GM23338 (cell line): ENCODE measurements at regions not wholly inside any gene's neighbourhood (a gene's known extent, or its start where the extent isn't known, plus 50 kb on each side); places are given as distances from the start of the nearest gene placed in this dataset.

ENCODE experiments used
- ATAC-seq: fragments of 200-7000 bp; cut with Tn5 transposase; 3 replicates; pipeline ENCODE4 v1.9.1; 2020
- DNase-seq: peaks from one replicate; pipeline ENCODE4 v3.0.0-alpha.2; 2015; ENCODE audit warnings: low spot score
- H2AFZ ChIP-seq: fragments of 200-600 bp; sonication (generic); 2 replicates; pipeline ENCODE4 v1.8.0; 2016; ENCODE audit warnings: antibody characterized with exemption, mild to moderate bottlenecking, moderate library complexity
- H3F3A ChIP-seq: fragments of 200-600 bp; sonication (generic); replicated peaks from 2 replicates; pipeline ENCODE4 v1.8.0; 2017; ENCODE audit warnings: antibody characterized with exemption, mixed run types, low read depth
- H3K27ac ChIP-seq: fragments of 200-600 bp; sonication (generic); 2 replicates; pipeline ENCODE4 v1.6.1; 2016; ENCODE audit warnings: low read depth
- H3K27me3 ChIP-seq: fragments of 200-600 bp; sonication (generic); 2 replicates; pipeline ENCODE4 v1.8.0; 2016; ENCODE audit warnings: mild to moderate bottlenecking, mixed run types, moderate library complexity; ENCODE audit not compliant: insufficient read depth
- H3K36me3 ChIP-seq: fragments of 200-600 bp; sonication (generic); 2 replicates; pipeline ENCODE4 v1.8.0; 2016; ENCODE audit warnings: mild to moderate bottlenecking; ENCODE audit not compliant: insufficient read depth
- H3K4me1 ChIP-seq: fragments of 200-600 bp; sonication (generic); 2 replicates; pipeline ENCODE4 v1.8.0; 2016; ENCODE audit warnings: mild to moderate bottlenecking, moderate library complexity; ENCODE audit not compliant: insufficient read depth
- H3K4me2 ChIP-seq: fragments of 200-600 bp; sonication (generic); 2 replicates; pipeline ENCODE4 v1.7.1; 2017; ENCODE audit warnings: mixed run types
- H3K4me3 ChIP-seq: fragments of 200-600 bp; sonication (generic); 2 replicates; pipeline ENCODE4 v1.6.1; 2016; ENCODE audit warnings: mixed run types
- H3K79me2 ChIP-seq: fragments of 200-600 bp; sonication (generic); replicated peaks from 2 replicates; pipeline ENCODE4 v1.8.0; 2017; ENCODE audit warnings: mild to moderate bottlenecking; ENCODE audit not compliant: insufficient read depth
- H3K9me2 ChIP-seq: fragments of 200-600 bp; sonication (generic); 2 replicates; pipeline ENCODE4 v1.8.0; 2017; ENCODE audit not compliant: insufficient read depth
- H4K20me1 ChIP-seq: fragments of 200-600 bp; sonication (generic); replicated peaks from 2 replicates; pipeline ENCODE4 v1.8.0; 2017; ENCODE audit warnings: mild to moderate bottlenecking; ENCODE audit not compliant: insufficient read depth
- H3K27ac Mint-ChIP-seq: 2 replicates; pipeline ENCODE4 v1.8.0; 2020; ENCODE audit warnings: inconsistent platforms, mild to moderate bottlenecking, moderate library complexity, mixed read lengths
- H3K27me3 Mint-ChIP-seq: 3 replicates; pipeline ENCODE4 v1.8.0; 2022; ENCODE audit warnings: low read depth, mild to moderate bottlenecking, moderate library complexity, mixed read lengths, inconsistent platforms; ENCODE audit not compliant: insufficient read depth, poor library complexity
- H3K36me3 Mint-ChIP-seq: 3 replicates; pipeline ENCODE4 v1.8.0; 2021; ENCODE audit warnings: low read depth, mild to moderate bottlenecking, inconsistent platforms, moderate library complexity, mixed read lengths
- H3K4me1 Mint-ChIP-seq: 3 replicates; pipeline ENCODE4 v1.8.0; 2020; ENCODE audit warnings: mild to moderate bottlenecking, inconsistent platforms, mixed read lengths
- H3K4me3 Mint-ChIP-seq: 3 replicates; pipeline ENCODE4 v1.8.0; 2021; ENCODE audit warnings: moderate library complexity, mild to moderate bottlenecking, inconsistent platforms, mixed read lengths
- H3K9me3 Mint-ChIP-seq: 3 replicates; pipeline ENCODE4 v1.8.0; 2020; ENCODE audit warnings: moderate library complexity, mild to moderate bottlenecking, inconsistent platforms, mixed read lengths
- CREB1 ChIP-seq: fragments of 250-450 bp; sonication (Bioruptor Pico); IDR thresholded peaks from 2 replicates; pipeline ENCODE4 v1.5.0; 2020; ENCODE audit warnings: low read depth, mild to moderate bottlenecking, moderate library complexity
- JUNB ChIP-seq: IDR thresholded peaks from one replicate; pipeline ENCODE4 v1.6.1; 2016; ENCODE audit warnings: antibody characterized with exemption; ENCODE audit not compliant: unreplicated experiment
- NANOG ChIP-seq: IDR thresholded peaks from 2 replicates; pipeline ENCODE4 v1.6.1; 2016; ENCODE audit warnings: antibody characterized with exemption, borderline replicate concordance
- ZNF114 ChIP-seq: fragments of 250-450 bp; sonication (Bioruptor Pico); IDR thresholded peaks from 2 replicates; pipeline ENCODE4 v1.5.0; 2020; ENCODE audit warnings: mild to moderate bottlenecking, moderate library complexity
- ZNF331 ChIP-seq: fragments of 250-450 bp; sonication (Bioruptor Pico); IDR thresholded peaks from 2 replicates; pipeline ENCODE4 v1.5.0; 2020; ENCODE audit warnings: low read depth, mild to moderate bottlenecking, moderate library complexity
- TF ChIP-seq, protein P1 (sequence below): IDR thresholded peaks from 2 replicates; pipeline ENCODE4 v1.6.1; 2016; ENCODE audit warnings: antibody characterized with exemption
- TF ChIP-seq, protein P2 (sequence below), 2 experiments: fragments of 200-600 bp in 1 of 2; sonication (generic) in 1 of 2; conservative IDR thresholded peaks; 2 replicates each; pipeline versions ENCODE4 v1.5.1 to v1.6.1; 2016 to 2017; ENCODE audit warnings: antibody characterized with exemption in 2 of 2, low read depth in 2 of 2, mild to moderate bottlenecking in 2 of 2, moderate library complexity in 1 of 2
- TF ChIP-seq, protein P3 (sequence below): fragments of 250-450 bp; sonication (Bioruptor Pico); IDR thresholded peaks from 2 replicates; pipeline ENCODE4 v1.5.0; 2020; ENCODE audit warnings: mild to moderate bottlenecking, moderate library complexity
- TF ChIP-seq, protein P4 (sequence below): IDR thresholded peaks from one replicate; pipeline ENCODE4 v1.6.1; 2018; ENCODE audit warnings: antibody characterized with exemption; ENCODE audit not compliant: unreplicated experiment

DNA sequence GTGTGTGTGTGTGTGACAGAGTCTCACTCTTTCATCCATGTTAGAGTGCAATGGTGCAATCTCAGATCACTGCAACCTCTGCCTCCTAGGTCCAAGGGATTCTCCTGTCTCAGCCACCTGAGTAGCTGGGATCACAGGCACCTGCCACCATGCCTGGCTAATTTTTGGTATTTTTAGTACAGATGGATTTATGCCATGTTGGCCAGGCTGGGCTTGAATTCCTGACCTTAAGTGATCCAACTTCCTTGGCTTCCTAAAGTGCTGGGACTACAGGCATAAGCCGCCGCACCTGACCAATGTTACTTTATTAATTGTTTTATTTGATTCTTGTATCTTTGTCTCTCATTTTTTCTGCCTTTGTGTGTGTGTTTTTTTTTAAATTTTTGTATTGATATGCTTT, 89.6 kb downstream of the ZNF486 start:
- Histone ChIP-seq H3K27me3 (no peaks in the 10 kb centered on the region), H3K36me3 (no peaks in the 10 kb centered on the region), H3K4me2 (no peak overlapping the region), H3K79me2 (no peaks in the 10 kb centered on the region), H3K4me1 (peaks cover 38% of the 10 kb centered on the region), H3K9me2 (no peaks in the 10 kb centered on the region), H3F3A (no peaks in the 10 kb centered on the region; the same call in 1 of the 2 replicates), H3K27ac (no peak overlapping the region), H4K20me1 (no peaks in the 10 kb centered on the region), H2AFZ (no peak overlapping the region), H3K4me3 (no peak overlapping the region)
- no peak overlapping the region for H3K27ac Mint-ChIP-seq
- DNase-seq: no peak
- TF ChIP-seq CREB1 (CRISPR knock-in tag): no peak
- TF ChIP-seq, protein P1, sequence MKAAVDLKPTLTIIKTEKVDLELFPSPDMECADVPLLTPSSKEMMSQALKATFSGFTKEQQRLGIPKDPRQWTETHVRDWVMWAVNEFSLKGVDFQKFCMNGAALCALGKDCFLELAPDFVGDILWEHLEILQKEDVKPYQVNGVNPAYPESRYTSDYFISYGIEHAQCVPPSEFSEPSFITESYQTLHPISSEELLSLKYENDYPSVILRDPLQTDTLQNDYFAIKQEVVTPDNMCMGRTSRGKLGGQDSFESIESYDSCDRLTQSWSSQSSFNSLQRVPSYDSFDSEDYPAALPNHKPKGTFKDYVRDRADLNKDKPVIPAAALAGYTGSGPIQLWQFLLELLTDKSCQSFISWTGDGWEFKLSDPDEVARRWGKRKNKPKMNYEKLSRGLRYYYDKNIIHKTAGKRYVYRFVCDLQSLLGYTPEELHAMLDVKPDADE: no peak
- TF ChIP-seq ZNF114 (CRISPR knock-in tag): no peak
- TF ChIP-seq JUNB: no peak
- no peak for TF ChIP-seq ZNF331 (CRISPR knock-in tag)
- TF ChIP-seq, protein P2, sequence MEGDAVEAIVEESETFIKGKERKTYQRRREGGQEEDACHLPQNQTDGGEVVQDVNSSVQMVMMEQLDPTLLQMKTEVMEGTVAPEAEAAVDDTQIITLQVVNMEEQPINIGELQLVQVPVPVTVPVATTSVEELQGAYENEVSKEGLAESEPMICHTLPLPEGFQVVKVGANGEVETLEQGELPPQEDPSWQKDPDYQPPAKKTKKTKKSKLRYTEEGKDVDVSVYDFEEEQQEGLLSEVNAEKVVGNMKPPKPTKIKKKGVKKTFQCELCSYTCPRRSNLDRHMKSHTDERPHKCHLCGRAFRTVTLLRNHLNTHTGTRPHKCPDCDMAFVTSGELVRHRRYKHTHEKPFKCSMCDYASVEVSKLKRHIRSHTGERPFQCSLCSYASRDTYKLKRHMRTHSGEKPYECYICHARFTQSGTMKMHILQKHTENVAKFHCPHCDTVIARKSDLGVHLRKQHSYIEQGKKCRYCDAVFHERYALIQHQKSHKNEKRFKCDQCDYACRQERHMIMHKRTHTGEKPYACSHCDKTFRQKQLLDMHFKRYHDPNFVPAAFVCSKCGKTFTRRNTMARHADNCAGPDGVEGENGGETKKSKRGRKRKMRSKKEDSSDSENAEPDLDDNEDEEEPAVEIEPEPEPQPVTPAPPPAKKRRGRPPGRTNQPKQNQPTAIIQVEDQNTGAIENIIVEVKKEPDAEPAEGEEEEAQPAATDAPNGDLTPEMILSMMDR (conservative IDR thresholded peaks at IDR 0.05; ENCODE audit: low read depth in 2 of 2): no peak
- H3K4me3 Mint-ChIP-seq: no peak overlapping the region
- peaks cover 5% of the 10 kb centered on the region for H3K27me3 Mint-ChIP-seq
- no peaks in the 10 kb centered on the region for H3K36me3 Mint-ChIP-seq
- peaks cover 50% of the 10 kb centered on the region for H3K4me1 Mint-ChIP-seq
- H3K9me3 Mint-ChIP-seq: no peaks in the 10 kb centered on the region
- ATAC-seq: no peak

DNA sequence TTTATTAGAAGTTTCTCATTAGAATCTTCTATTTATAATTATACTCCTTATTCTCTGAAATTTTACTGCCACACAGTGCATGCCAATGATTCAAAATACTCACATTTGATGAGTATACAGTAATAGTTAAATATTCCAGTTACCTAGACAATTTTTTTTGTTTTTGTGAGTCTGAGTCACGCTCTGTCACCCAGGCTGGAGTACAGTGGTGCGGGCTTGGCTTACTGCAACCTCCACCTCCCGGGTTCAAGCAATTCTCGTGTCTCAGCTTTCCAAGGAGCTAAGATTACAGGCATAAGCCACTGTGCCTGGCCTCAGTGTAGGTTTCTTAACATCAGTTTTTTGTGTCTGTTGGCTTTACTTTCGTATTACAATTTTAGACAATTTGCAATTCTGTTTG, 87.1 kb downstream of the ZNF486 start:
- H2AFZ ChIP-seq: 0 out of 2 replicates have a peak overlapping the region, but pooled peaks have one; percentile 3
- no peaks in the 10 kb centered on the region for H4K20me1 ChIP-seq
- no peaks in the 10 kb centered on the region for H3K27me3 ChIP-seq
- no peaks in the 10 kb centered on the region for H3K36me3 Mint-ChIP-seq
- ATAC-seq (no peak), DNase-seq (no peak)
- no peak overlapping the region for H3K4me2 ChIP-seq
- H3K4me1 Mint-ChIP-seq: peaks cover 40% of the 10 kb centered on the region
- H3F3A ChIP-seq: no peaks in the 10 kb centered on the region; the same call in 1 of the 2 replicates
- no peaks in the 10 kb centered on the region for H3K79me2 ChIP-seq
- H3K27ac Mint-ChIP-seq: no peak overlapping the region
- H3K4me3 Mint-ChIP-seq: no peak overlapping the region
- peaks cover 41% of the 10 kb centered on the region for H3K4me1 ChIP-seq
- no peak overlapping the region for H3K4me3 ChIP-seq
- no peaks in the 10 kb centered on the region for H3K9me2 ChIP-seq
- H3K27ac ChIP-seq: no peak overlapping the region
- H3K9me3 Mint-ChIP-seq: no peaks in the 10 kb centered on the region
- no peaks in the 10 kb centered on the region for H3K36me3 ChIP-seq
- H3K27me3 Mint-ChIP-seq: peaks cover 2% of the 10 kb centered on the region
- TF ChIP-seq NANOG (no peak), ZNF114 (CRISPR knock-in tag) (no peak)
- TF ChIP-seq, protein P3, sequence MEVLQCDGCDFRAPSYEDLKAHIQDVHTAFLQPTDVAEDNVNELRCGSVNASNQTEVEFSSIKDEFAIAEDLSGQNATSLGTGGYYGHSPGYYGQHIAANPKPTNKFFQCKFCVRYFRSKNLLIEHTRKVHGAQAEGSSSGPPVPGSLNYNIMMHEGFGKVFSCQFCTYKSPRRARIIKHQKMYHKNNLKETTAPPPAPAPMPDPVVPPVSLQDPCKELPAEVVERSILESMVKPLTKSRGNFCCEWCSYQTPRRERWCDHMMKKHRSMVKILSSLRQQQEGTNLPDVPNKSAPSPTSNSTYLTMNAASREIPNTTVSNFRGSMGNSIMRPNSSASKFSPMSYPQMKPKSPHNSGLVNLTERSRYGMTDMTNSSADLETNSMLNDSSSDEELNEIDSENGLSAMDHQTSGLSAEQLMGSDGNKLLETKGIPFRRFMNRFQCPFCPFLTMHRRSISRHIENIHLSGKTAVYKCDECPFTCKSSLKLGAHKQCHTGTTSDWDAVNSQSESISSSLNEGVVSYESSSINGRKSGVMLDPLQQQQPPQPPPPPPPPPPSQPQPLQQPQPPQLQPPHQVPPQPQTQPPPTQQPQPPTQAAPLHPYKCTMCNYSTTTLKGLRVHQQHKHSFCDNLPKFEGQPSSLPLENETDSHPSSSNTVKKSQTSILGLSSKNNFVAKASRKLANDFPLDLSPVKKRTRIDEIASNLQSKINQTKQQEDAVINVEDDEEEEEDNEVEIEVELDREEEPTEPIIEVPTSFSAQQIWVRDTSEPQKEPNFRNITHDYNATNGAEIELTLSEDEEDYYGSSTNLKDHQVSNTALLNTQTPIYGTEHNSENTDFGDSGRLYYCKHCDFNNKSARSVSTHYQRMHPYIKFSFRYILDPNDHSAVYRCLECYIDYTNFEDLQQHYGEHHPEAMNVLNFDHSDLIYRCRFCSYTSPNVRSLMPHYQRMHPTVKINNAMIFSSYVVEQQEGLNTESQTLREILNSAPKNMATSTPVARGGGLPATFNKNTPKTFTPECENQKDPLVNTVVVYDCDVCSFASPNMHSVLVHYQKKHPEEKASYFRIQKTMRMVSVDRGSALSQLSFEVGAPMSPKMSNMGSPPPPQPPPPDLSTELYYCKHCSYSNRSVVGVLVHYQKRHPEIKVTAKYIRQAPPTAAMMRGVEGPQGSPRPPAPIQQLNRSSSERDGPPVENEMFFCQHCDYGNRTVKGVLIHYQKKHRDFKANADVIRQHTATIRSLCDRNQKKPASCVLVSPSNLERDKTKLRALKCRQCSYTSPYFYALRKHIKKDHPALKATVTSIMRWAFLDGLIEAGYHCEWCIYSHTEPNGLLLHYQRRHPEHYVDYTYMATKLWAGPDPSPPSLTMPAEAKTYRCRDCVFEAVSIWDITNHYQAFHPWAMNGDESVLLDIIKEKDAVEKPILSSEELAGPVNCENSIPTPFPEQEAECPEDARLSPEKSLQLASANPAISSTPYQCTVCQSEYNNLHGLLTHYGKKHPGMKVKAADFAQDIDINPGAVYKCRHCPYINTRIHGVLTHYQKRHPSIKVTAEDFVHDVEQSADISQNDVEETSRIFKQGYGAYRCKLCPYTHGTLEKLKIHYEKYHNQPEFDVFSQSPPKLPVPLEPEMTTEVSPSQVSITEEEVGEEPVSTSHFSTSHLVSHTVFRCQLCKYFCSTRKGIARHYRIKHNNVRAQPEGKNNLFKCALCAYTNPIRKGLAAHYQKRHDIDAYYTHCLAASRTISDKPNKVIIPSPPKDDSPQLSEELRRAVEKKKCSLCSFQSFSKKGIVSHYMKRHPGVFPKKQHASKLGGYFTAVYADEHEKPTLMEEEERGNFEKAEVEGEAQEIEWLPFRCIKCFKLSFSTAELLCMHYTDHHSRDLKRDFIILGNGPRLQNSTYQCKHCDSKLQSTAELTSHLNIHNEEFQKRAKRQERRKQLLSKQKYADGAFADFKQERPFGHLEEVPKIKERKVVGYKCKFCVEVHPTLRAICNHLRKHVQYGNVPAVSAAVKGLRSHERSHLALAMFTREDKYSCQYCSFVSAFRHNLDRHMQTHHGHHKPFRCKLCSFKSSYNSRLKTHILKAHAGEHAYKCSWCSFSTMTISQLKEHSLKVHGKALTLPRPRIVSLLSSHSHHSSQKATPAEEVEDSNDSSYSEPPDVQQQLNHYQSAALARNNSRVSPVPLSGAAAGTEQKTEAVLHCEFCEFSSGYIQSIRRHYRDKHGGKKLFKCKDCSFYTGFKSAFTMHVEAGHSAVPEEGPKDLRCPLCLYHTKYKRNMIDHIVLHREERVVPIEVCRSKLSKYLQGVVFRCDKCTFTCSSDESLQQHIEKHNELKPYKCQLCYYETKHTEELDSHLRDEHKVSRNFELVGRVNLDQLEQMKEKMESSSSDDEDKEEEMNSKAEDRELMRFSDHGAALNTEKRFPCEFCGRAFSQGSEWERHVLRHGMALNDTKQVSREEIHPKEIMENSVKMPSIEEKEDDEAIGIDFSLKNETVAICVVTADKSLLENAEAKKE (CRISPR knock-in tag): no peak
- TF ChIP-seq, protein P4, sequence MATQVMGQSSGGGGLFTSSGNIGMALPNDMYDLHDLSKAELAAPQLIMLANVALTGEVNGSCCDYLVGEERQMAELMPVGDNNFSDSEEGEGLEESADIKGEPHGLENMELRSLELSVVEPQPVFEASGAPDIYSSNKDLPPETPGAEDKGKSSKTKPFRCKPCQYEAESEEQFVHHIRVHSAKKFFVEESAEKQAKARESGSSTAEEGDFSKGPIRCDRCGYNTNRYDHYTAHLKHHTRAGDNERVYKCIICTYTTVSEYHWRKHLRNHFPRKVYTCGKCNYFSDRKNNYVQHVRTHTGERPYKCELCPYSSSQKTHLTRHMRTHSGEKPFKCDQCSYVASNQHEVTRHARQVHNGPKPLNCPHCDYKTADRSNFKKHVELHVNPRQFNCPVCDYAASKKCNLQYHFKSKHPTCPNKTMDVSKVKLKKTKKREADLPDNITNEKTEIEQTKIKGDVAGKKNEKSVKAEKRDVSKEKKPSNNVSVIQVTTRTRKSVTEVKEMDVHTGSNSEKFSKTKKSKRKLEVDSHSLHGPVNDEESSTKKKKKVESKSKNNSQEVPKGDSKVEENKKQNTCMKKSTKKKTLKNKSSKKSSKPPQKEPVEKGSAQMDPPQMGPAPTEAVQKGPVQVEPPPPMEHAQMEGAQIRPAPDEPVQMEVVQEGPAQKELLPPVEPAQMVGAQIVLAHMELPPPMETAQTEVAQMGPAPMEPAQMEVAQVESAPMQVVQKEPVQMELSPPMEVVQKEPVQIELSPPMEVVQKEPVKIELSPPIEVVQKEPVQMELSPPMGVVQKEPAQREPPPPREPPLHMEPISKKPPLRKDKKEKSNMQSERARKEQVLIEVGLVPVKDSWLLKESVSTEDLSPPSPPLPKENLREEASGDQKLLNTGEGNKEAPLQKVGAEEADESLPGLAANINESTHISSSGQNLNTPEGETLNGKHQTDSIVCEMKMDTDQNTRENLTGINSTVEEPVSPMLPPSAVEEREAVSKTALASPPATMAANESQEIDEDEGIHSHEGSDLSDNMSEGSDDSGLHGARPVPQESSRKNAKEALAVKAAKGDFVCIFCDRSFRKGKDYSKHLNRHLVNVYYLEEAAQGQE: no peak
